ENCODE measurements at regions not wholly inside any gene's neighbourhood (a gene's known extent, or its start where the extent isn't known, plus 50 kb on each side); places are given as distances from the start of the nearest gene placed in this dataset.

DNA sequence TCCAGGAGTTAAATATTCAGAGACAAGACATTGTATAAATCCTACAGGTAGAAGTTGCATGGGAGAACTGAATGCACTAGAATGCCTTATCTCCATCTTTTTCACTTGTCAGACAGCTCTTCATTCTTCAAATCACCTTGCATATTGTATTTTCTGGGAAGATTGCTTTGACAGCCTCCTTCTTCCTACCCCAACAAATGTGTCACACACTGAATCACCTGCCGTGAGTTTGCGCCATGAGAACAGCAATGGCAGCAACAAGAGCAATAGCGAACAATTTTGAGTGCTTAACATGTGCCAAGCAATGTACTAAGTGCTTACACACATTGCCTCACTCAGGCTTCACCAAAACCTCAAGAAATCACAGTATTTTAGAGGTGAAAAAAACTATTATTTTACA, 161.3 kb upstream of the REG3G start:
- no peak for DNase-seq (ENCODE audit: low spot score in 2 of 2)
- intact Hi-C loops (cut with DNase I) = no loop called here
- no peak overlapping the region for H3K27ac ChIP-seq
- no peaks in the 10 kb centered on the region for H3K36me3 ChIP-seq
- no peaks in the 10 kb centered on the region for H3K9me3 ChIP-seq
- no peak overlapping the region for H3K4me3 ChIP-seq
- no peaks in the 10 kb centered on the region for H3K4me1 ChIP-seq
- H3K27me3 ChIP-seq = no peaks in the 10 kb centered on the region
- no peak for TF ChIP-seq CTCF (IDR thresholded peaks at IDR 0.05)

DNA sequence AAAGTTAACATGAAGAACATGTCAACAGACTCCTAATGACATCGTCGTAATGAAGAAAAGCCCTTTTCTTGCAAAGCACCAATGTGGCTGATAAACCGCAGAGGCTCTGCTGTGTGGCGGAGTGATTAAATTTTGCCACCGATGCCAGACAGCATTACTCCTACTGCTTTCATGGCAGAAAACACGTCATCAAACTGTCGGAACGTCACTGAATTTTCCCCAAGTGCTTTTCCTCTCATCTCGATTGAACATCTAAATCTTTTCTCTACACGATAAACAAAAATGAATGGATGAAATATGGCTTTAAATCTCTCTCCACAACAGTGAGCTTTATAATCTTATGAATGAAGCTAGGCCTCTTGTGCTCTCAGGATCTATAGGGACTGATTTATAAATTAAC, 159.8 kb upstream of the REG3G start:
- Histone ChIP-seq H3K36me3 (no peaks in the 10 kb centered on the region), H3K9me3 (no peaks in the 10 kb centered on the region), H3K4me1 (no peaks in the 10 kb centered on the region), H3K27me3 (no peaks in the 10 kb centered on the region), H3K4me3 (no peak overlapping the region), H3K27ac (no peak overlapping the region)
- intact Hi-C loops (cut with DNase I) = no loop called here
- no peak for DNase-seq (ENCODE audit: low spot score in 2 of 2)
- TF ChIP-seq CTCF (IDR thresholded peaks at IDR 0.05) = no peak

- no peak for DNase-seq (ENCODE audit: low spot score in 2 of 2)
- intact Hi-C loops (cut with DNase I) = no loop called here
- no peak for TF ChIP-seq CTCF (IDR thresholded peaks at IDR 0.05)
- Histone ChIP-seq H3K36me3 (no peaks in the 10 kb centered on the region), H3K4me3 (no peak overlapping the region), H3K9me3 (no peaks in the 10 kb centered on the region), H3K4me1 (no peaks in the 10 kb centered on the region), H3K27ac (no peak overlapping the region), H3K27me3 (no peaks in the 10 kb centered on the region)
These were observed 155.0 kb upstream of the REG3G start for GRCh38 chr2:78870343-78870967.

DNA sequence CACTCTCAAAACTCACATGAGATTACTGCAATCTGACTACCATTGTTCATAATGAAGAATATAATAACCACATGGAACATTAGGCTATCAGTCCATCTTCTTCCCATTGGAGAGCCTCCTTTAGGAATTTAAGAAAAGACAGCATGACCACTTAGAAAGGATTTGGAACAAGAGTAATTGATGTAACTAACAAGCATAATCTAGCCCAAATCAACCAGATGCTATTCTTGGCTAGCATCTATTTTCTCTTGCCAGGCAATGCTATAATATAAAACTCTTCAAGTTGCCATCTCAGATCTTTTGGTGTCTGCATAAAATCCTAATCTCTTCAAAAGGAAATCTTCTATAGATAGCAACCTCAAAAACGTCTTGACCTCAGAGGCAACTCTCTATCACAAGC, 152.0 kb upstream of the REG3G start:
- Histone ChIP-seq H3K27ac (no peak overlapping the region), H3K36me3 (no peaks in the 10 kb centered on the region), H3K4me1 (no peaks in the 10 kb centered on the region), H3K27me3 (no peaks in the 10 kb centered on the region), H3K9me3 (no peaks in the 10 kb centered on the region), H3K4me3 (no peak overlapping the region)
- no peak for TF ChIP-seq CTCF (IDR thresholded peaks at IDR 0.05)
- no peak for DNase-seq (ENCODE audit: low spot score in 2 of 2)
- intact Hi-C loops (cut with DNase I) = no loop called here

GRCh38 chr2:78876316-78876688, 149.2 kb upstream of the REG3G start:
- Histone ChIP-seq H3K4me1 (no peaks in the 10 kb centered on the region), H3K27ac (no peak overlapping the region), H3K9me3 (no peaks in the 10 kb centered on the region), H3K27me3 (no peaks in the 10 kb centered on the region), H3K4me3 (no peak overlapping the region), H3K36me3 (no peaks in the 10 kb centered on the region)
- TF ChIP-seq CTCF (IDR thresholded peaks at IDR 0.05) = no peak
- intact Hi-C loops (cut with DNase I) = no loop called here
- DNase-seq (ENCODE audit: low spot score in 2 of 2) = no peak

DNA sequence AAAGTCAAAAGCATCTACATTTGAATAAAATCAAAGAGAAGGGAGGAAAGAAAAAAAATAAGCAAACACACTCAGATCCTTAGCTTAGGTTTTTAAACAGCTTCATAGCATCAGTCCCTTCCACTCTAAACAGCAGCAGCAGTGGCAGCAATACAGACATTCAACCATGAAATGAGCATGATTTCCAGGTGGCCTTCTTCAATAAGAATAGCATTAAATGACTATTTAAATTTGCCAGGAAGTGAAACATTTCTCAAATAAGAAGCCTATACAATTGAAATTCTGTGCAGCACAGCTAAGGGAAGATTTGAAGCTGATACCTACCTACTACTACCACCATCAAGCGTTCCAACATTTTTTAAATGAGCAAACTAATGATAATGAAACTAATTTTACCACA, 138.1 kb upstream of the REG3G start:
- H3K4me3 ChIP-seq = no peak overlapping the region
- no peaks in the 10 kb centered on the region for H3K9me3 ChIP-seq
- H3K27ac ChIP-seq = no peak overlapping the region
- intact Hi-C loops (cut with DNase I) = no loop called here
- no peaks in the 10 kb centered on the region for H3K27me3 ChIP-seq
- no peak for DNase-seq (ENCODE audit: low spot score in 2 of 2)
- no peaks in the 10 kb centered on the region for H3K36me3 ChIP-seq
- no peak for TF ChIP-seq CTCF (IDR thresholded peaks at IDR 0.05)
- H3K4me1 ChIP-seq = no peaks in the 10 kb centered on the region
